HG02884 (cell line): ENCODE measurements at regions not wholly inside any gene's neighbourhood (a gene's known extent, or its start where the extent isn't known, plus 50 kb on each side); places are given as distances from the start of the nearest gene placed in this dataset.
"Not testable (repeated sequence)": the region's sequence is repeated elsewhere in the genome, so short reads cannot be mapped to it uniquely, and the experiment has no call there.

Source experiments
- ATAC-seq: cut with Tn5 transposase; IDR thresholded peaks from one replicate; pipeline ENCODE4 v1.9.1; 2021; ENCODE audit warnings: mild to moderate bottlenecking, moderate library complexity; ENCODE audit not compliant: unreplicated experiment

- ATAC-seq, result no peak
These were observed 636.4 kb downstream of the SLC16A7 start for GRCh38 chr12:60231976-60232907.

DNA sequence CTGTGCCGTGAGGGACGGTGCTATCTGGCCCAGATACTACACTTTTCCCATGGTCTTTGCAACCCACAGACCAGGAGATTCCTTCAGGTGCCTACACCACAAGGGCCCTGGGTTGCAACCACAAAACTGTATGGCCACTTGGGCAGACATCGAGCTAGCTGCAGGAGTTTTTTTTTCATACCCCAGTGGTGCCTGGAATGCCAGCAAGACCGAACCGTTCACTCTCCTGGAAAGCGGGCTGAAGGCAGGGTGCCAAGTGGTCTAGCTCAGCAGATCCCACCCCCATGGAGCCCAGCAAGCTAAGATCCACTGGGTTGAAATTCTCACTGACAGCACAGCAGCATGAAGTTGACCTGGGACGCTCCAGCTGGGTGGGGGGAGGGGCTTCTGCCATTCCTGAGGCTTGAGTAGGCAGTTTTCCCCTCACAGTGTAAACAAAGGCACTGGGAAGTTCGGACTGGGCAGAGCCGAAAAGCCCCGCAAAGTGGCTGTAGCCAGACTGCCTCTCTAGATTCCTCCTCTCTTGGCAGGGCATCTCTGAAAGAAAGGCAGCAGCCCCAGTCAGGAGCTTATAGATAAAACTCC lies 638.9 kb downstream of the SLC16A7 start:
- ATAC-seq, result not testable (repeated sequence)

DNA sequence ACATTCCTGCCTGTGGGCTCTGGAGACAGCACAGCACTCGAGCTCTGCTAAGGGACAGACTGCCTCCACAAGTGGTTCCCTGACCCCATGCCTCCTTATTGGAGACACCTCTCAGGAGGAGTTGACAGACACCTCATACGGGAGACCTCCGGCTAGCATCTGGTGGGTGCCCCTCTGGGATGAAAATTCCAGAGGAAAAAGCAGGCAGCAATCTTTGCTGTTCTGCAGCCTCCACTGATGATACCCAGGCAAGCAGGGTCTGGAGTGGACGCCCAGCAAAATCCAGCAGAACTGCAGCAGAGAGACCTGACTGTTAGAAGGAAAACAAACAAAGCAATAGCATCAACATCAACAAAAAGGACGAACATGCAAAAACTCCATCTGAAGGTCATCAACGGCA lies 639.4 kb downstream of the SLC16A7 start:
- no peak for ATAC-seq

DNA sequence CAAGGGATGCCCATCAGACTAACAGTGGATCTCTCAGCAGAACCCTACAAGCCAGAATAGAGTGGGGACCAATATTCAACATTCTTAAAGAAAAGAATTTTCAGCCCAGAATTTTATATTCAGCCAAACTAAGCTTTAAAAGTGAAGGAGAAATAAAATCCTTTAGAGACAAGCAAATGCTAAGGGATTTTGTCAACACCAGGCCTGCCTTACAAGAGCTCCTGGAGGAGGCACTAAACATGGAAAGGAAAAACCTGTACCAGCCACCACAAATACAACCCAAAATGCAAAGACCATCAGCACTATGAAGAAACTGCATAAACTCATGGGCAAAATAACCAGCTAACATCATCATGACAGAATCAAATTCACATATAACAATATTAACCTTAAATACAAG lies 640.6 kb downstream of the SLC16A7 start:
- not testable (repeated sequence) for ATAC-seq

- no peak for ATAC-seq
These were observed 645.1 kb downstream of the SLC16A7 start for GRCh38 chr12:60240891-60241290.

DNA sequence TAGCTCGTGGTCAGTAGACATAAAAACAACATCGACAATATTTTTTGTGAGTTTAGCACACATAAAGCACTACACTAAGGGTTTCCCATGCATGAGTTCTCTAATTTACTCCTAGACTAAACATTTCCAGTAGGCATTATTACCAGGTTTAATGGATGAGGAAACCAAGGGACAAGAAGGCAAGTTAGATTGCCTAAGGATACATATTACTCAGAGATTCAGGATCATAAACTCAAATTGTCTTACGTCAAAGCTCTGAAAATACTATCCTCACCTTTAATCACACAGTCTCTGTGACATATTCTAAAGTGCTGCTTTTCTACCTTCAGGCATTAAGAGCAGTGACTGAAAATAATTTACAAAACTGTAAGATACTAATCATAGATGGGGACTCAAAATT lies 655.3 kb downstream of the SLC16A7 start:
- no peak for ATAC-seq

GRCh38 chr12:60252359-60253096 lies 656.7 kb downstream of the SLC16A7 start:
- no peak for ATAC-seq

DNA sequence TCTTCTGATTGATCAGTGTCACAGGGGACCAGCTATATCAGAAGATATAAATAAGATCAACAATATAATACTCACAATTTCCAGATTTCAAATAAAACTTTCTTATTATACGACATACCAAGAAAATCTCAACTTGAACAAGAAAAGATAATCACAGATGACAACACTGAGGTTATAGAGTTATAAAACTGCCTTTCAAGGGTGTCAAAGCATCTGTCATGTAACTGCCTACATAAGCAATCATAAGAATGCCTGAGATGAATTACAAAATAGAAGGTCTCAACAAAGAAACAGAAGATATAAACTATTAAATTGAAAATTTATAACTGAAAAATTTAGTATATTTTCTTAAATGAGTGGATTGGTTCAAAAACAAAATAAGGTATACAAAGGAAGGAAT lies 659.2 kb downstream of the SLC16A7 start:
- no peak for ATAC-seq

GRCh38 chr12:60257063-60257462 lies 661.2 kb downstream of the SLC16A7 start:
- no peak for ATAC-seq

- ATAC-seq, result no peak
These were observed 663.4 kb downstream of the SLC16A7 start for GRCh38 chr12:60259225-60259624.

DNA sequence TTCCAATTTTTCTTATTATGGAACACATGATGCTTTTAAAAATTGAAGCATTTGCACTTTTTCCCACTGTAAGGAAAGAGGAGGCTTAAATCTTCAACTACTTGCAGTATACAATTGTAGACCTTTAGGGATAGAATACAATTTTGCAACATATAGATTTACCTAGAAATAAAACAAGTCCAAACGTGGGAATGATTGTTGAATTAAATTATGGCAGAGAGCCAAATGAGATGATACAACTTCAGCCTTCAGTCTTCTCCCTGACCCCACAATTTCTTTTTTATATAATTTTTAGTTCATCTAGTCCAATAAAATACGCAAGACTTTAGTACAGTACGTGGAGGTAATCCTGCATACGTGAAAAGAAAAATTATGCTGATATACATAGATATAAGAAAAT lies 666.5 kb downstream of the SLC16A7 start:
- no peak for ATAC-seq

DNA sequence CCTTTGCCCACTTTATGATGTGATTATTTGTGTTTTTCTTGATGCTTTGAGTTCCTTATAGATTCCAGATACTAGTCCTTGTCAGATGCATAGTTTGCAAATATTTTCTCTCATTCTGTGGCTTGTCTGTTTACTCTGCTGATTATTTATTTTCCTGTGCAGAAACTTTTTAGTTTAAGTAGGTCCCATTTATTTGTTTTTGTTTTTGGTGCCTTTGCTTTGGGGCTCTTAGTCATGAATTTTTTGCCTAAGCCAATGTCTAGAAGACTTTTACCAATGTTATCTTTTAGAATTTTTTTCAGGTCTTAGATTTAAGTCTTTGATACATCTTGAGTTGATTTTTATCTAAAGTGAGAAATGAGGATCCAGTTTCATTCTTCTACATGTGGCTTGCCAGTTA lies 667.3 kb downstream of the SLC16A7 start:
- ATAC-seq, result no peak

- ATAC-seq, result no peak
These were observed 668.1 kb downstream of the SLC16A7 start for GRCh38 chr12:60263836-60264493.

GRCh38 chr12:60265741-60266140 lies 669.9 kb downstream of the SLC16A7 start:
- no peak for ATAC-seq

DNA sequence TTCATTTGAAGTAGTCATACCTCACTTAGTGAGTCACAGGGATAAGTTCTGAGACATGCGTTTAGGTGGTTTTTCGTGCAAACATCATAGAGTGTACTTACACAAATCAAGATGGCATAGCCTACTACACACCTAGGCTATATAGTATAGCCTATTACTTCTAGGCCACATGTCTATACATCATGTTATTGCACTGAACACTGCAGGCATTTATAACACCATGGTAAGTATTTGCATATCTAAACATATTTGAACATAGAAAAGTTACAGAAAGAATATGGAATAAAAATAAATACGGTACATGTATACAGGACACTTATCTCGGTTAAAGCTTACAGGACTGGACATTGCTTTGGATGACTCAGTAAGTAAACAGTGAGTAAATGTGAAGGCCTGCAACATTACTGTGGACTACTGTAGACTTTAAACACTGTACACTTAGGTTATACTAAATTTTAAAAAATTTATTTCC lies 670.6 kb downstream of the SLC16A7 start:
- ATAC-seq, result no peak

GRCh38 chr12:60269611-60270269 lies 673.9 kb downstream of the SLC16A7 start:
- ATAC-seq, result no peak

- ATAC-seq, result no peak
These were observed 676.0 kb downstream of the SLC16A7 start for GRCh38 chr12:60271816-60272215.

GRCh38 chr12:60278209-60278608 lies 682.4 kb downstream of the SLC16A7 start:
- no peak for ATAC-seq

DNA sequence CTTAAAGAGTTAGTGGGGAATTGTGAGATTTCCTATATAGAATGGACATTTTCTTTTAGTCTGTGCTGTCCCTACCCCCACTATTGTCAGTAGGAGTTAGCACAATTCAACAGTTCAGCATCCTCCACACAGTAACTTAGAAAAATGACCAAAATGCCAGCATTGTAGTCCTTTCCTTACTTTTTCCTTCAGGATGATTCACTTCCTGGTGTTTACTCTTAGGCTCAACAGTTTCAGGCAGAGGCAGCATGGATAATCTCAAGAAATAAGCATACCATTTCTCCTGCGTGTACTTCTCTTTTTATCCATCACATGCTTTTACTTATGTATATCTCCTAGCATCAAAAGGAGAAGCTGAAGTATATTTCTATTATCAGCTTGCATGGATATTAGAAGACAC lies 683.4 kb downstream of the SLC16A7 start:
- no peak for ATAC-seq

DNA sequence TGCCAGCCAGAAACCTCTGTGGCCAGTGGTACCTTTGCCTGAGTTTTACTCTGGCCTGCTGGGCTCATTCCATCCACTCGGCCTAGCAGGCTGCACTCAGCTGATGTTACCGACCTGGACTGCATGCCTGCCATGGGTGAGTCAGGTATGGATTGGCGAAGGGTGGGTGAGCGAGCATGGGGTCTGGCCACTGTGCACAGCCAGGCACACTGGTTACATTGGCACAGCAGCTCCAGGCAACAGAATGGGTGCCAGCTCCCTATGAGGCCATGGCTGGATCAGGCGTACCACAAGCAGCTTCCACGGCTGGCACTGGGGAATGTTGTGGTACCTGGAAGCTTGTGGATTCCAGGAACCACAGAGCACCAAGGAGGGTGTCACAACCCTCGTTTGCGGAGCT lies 685.7 kb downstream of the SLC16A7 start:
- ATAC-seq, result no peak

DNA sequence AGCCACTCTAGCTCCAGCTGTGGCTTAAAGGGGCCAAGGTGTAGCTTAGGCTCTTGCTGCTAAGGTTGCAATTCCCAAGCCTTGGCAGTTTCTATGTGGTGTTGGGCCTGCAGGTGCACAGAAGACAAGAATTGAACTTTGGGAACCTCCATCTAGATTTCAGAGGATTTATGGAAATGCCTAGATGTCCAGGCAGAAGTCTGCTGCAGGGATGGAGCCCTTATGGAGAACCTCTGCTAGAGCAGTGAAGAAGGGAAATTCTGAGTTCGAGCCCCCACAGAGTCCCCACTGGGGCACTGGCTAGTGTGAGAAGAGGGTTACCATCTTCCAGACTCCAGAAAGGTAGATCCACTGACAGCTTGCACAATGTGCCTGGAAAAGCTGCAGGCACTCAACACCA lies 694.7 kb downstream of the SLC16A7 start:
- ATAC-seq, result no peak
